K562 (cell line): ENCODE measurements at regions not wholly inside any gene's neighbourhood (a gene's known extent, or its start where the extent isn't known, plus 50 kb on each side); places are given as distances from the start of the nearest gene placed in this dataset.

Source experiments
- ATAC-seq: fragments of 200-7000 bp; cut with Tn5 transposase; 3 replicates; pipeline ENCODE4 v1.9.1; 2020; ENCODE audit warnings: moderate library complexity
- BruUV-seq: library from RNA; stranded (reverse); fragments of 400-500 nt; replicated peaks from 2 replicates; lab custom pipeline; 2021; lab: Mats Ljungman, UMichigan
- CTCF ChIA-PET: fragments of 300-600 bp; formaldehyde crosslinking; extraction: SDS; loops from one replicate; lab custom pipeline; 2021; ENCODE audit warnings: low intra/inter-chr PET ratio; lab: Yijun Ruan, JAX
- POLR2A ChIA-PET: fragments of 300-600, 350-650 bp; sonication (Branson Sonifier 250); formaldehyde crosslinking; extraction: SDS; loops from one replicate; lab custom pipeline; 2021; ENCODE audit warnings: antibody characterized with exemption, inconsistent platforms; lab: Yijun Ruan, JAX
- DNase-seq, 4 experiments: peaks; one replicate each; pipeline versions ENCODE4 v3.0.0 to v3.0.0-alpha.2; 2011 to 2018; ENCODE audit warnings: low spot score in 3 of 4, mixed read lengths in 3 of 4; ENCODE audit errors: extremely low read depth in 1 of 4
- FAIRE-seq: peaks from 2 replicates; lab custom pipeline; 2011; peaks lifted over from hg19 to GRCh38; lab: Jason Lieb, UNC
- H2AFZ ChIP-seq: 2 replicates; pipeline ENCODE4 v1.6.0; 2011; ENCODE audit warnings: low read depth, low read length, control low read depth, inconsistent platforms
- H3K27ac ChIP-seq: fragments of 200-600 bp; 3 replicates; pipeline ENCODE4 v1.8.0; 2011; ENCODE audit warnings: low read depth, mild to moderate bottlenecking, control low read depth, inconsistent platforms, low read length, moderate library complexity, mixed read lengths; ENCODE audit errors: extremely low read depth
- H3K27me3 ChIP-seq, 2 experiments: fragments of 300-600 bp in 1 of 2; 2 replicates in 1 of 2; 3 replicates in 1 of 2; pipeline versions ENCODE4 v1.6.0 to v1.8.0; 2011; ENCODE audit warnings: inconsistent platforms in 2 of 2, low read length in 2 of 2, mild to moderate bottlenecking in 1 of 2, mixed read lengths in 1 of 2, moderate library complexity in 1 of 2; ENCODE audit not compliant: control insufficient read depth in 2 of 2, insufficient read depth in 2 of 2
- H3K36me3 ChIP-seq: fragments of 300-600 bp; 3 replicates; pipeline ENCODE4 v1.8.0; 2011; ENCODE audit warnings: mild to moderate bottlenecking, low read length, inconsistent platforms; ENCODE audit not compliant: control insufficient read depth, insufficient read depth
- H3K4me1 ChIP-seq, 2 experiments: fragments of 200-600 bp in 1 of 2; replicated peaks in 1 of 2; 2 replicates in 1 of 2; 3 replicates in 1 of 2; pipeline versions ENCODE4 v1.5.1 to v1.8.0; 2011; ENCODE audit warnings: inconsistent platforms in 2 of 2, low read length in 2 of 2, mild to moderate bottlenecking in 1 of 2, mixed read lengths in 1 of 2, moderate library complexity in 1 of 2; ENCODE audit not compliant: control insufficient read depth in 2 of 2, insufficient read depth in 2 of 2
- H3K4me2 ChIP-seq: 2 replicates; pipeline ENCODE4 v1.6.1; 2011; ENCODE audit warnings: low read length, control low read depth, inconsistent platforms, mixed read lengths; ENCODE audit not compliant: insufficient read depth
- H3K4me3 ChIP-seq: fragments of 200-600 bp; sonication (generic), shearing (Covaris generic); 2 replicates; pipeline ENCODE4 v1.5.1; 2016; ENCODE audit warnings: control low read depth, inconsistent platforms
- H3K79me2 ChIP-seq: fragments of 200-600 bp; 3 replicates; pipeline ENCODE4 v1.8.0; 2011; ENCODE audit warnings: low read length, inconsistent platforms; ENCODE audit not compliant: control insufficient read depth, insufficient read depth
- H3K9ac ChIP-seq, 2 experiments: 2 replicates each; pipeline versions ENCODE4 v1.6.0 to v1.6.1; 2011; ENCODE audit warnings: low read depth in 2 of 2, low read length in 2 of 2, control low read depth in 1 of 2, inconsistent platforms in 1 of 2, mild to moderate bottlenecking in 1 of 2, mixed read lengths in 1 of 2; ENCODE audit not compliant: insufficient read depth in 1 of 2
- H3K9me1 ChIP-seq: one replicate; pipeline ENCODE4 v1.6.0; 2011; ENCODE audit warnings: inconsistent platforms, mild to moderate bottlenecking, low read length, moderate library complexity; ENCODE audit not compliant: control insufficient read depth, insufficient read depth
- H3K9me3 ChIP-seq: replicated peaks from 2 replicates; pipeline ENCODE4 v1.5.1; 2011; ENCODE audit warnings: low read depth, low read length, inconsistent platforms; ENCODE audit not compliant: control insufficient read depth, insufficient read depth
- H4K20me1 ChIP-seq: replicated peaks from 2 replicates; pipeline ENCODE4 v1.6.1; 2011; ENCODE audit warnings: low read length, inconsistent platforms, mixed read lengths; ENCODE audit not compliant: control insufficient read depth, insufficient read depth
- CBX5 ChIP-seq: IDR thresholded peaks from 2 replicates; pipeline ENCODE4 v1.6.1; 2014; ENCODE audit warnings: low read depth, borderline replicate concordance
- WGBS: fragments of 100-300 bp; shearing (Covaris generic); methylation state at CpG from one replicate; pipeline ENCODE4 v1.1.6; 2016; ENCODE audit warnings: low coverage, mixed read lengths; ENCODE audit not compliant: insufficient coverage; ENCODE audit errors: missing lambda C conversion rate; 5-methylcytosine and 5-hydroxymethylcytosine counted together
- in situ Hi-C: fragments of 300-500 bp; cut with MboI; formaldehyde crosslinking; loops from 4 replicates; pipeline ENCODE4 v1.15.0; 2018; ENCODE audit warnings: inconsistent platforms, mixed read lengths
- intact Hi-C: fragments of 100-400 bp; cut with micrococcal nuclease; formaldehyde crosslinking; loops from 2 replicates; pipeline ENCODE4 v1.14.2; 2022
- TF ChIP-seq, protein P1 (sequence below): IDR thresholded peaks from 2 replicates; pipeline ENCODE4 v1.6.1; 2016; ENCODE audit warnings: missing genetic modification characterization, missing compliant biosample characterization
- TF ChIP-seq, protein P2 (sequence below): fragments of 450-650 bp; formaldehyde crosslinking; conservative IDR thresholded peaks from 2 replicates; pipeline ENCODE4 v1.4.0; 2022; ENCODE audit warnings: mild to moderate bottlenecking, missing genetic modification characterization

DNA sequence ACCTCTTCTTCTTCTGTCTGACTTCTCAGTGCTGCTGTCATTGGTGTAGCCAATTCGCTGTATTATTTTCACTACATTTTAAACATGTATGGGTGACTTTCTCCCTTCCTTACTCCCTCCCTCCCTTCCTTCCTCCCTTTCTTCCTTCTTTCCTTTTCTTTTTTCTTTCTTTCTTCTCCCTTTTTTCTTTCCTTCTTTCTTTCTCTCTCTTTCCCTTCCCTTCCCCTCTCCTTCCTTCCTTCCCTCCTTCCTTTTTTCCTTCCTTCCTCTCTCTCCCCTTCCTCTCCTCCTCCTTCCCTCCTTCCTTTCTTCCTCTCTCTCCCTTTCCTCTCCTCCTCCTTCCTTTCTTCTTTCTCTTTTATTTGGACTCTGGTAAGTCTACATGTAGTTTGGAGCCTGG is 240.8 kb downstream of the GATA3 start:
- POLR2A ChIA-PET: no interaction called here
- no peak overlapping the region for H3K4me3 ChIP-seq
- CTCF ChIA-PET: interaction anchor here (0.5 kb wide), 1 partner anchor 312 kb away, joined by 5 read pairs; no protein-coding TSS in a partner anchor
- H3K27ac ChIP-seq: no peak overlapping the region
- peaks cover 0 to 15% of the 10 kb centered on the region in 2 experiments; a peak in 2 of 5 replicates for H3K27me3 ChIP-seq
- no TSS peak for BruUV-seq
- ATAC-seq: no peak
- no peaks in the 10 kb centered on the region for H3K79me2 ChIP-seq
- H3K4me1 ChIP-seq: no peaks in the 10 kb centered on the region
- no peak overlapping the region for H3K9ac ChIP-seq
- no peak overlapping the region for H3K4me2 ChIP-seq
- DNase-seq: no peak
- TF ChIP-seq, protein P1, sequence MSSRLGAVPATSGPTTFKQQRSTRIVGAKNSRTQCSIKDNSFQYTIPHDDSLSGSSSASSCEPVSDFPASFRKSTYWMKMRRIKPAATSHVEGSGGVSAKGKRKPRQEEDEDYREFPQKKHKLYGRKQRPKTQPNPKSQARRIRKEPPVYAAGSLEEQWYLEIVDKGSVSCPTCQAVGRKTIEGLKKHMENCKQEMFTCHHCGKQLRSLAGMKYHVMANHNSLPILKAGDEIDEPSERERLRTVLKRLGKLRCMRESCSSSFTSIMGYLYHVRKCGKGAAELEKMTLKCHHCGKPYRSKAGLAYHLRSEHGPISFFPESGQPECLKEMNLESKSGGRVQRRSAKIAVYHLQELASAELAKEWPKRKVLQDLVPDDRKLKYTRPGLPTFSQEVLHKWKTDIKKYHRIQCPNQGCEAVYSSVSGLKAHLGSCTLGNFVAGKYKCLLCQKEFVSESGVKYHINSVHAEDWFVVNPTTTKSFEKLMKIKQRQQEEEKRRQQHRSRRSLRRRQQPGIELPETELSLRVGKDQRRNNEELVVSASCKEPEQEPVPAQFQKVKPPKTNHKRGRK (tag): peak; percentile 90
- TF ChIP-seq, protein P2, sequence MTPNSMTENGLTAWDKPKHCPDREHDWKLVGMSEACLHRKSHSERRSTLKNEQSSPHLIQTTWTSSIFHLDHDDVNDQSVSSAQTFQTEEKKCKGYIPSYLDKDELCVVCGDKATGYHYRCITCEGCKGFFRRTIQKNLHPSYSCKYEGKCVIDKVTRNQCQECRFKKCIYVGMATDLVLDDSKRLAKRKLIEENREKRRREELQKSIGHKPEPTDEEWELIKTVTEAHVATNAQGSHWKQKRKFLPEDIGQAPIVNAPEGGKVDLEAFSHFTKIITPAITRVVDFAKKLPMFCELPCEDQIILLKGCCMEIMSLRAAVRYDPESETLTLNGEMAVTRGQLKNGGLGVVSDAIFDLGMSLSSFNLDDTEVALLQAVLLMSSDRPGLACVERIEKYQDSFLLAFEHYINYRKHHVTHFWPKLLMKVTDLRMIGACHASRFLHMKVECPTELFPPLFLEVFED: peak; percentile 48; the same call in 1 of the 2 replicates
- no peak for TF ChIP-seq CBX5
- 0% methylated on average over 1 of the region's 1 CpG for WGBS
- FAIRE-seq: no peak
- H3K36me3 ChIP-seq: no peaks in the 10 kb centered on the region
- intact Hi-C loops (no loop called here), in situ Hi-C loops (loop anchor here (10.0 kb wide), 1 partner anchor 91 kb away; no protein-coding TSS in a partner anchor)
- H4K20me1 ChIP-seq: no peaks in the 10 kb centered on the region
- H3K9me1 ChIP-seq: no peaks in the 10 kb centered on the region
- H2AFZ ChIP-seq: no peak overlapping the region
- H3K9me3 ChIP-seq: no peaks in the 10 kb centered on the region
